Osteocyte (in vitro differentiated cells): ENCODE measurements at regions not wholly inside any gene's neighbourhood (a gene's known extent, or its start where the extent isn't known, plus 50 kb on each side); places are given as distances from the start of the nearest gene placed in this dataset.
A peak's percentile ranks its signal among the peaks of the same experiment; 100 is the strongest.

ENCODE experiments used
- DNase-seq: peaks from one replicate; pipeline ENCODE4 v3.0.0; 2021; ENCODE audit warnings: mixed read lengths; ENCODE audit not compliant: unreplicated experiment; ENCODE audit errors: extremely low spot score
- H3K27ac Mint-ChIP-seq: one replicate; pipeline ENCODE4 v1.8.0; 2021; ENCODE audit warnings: mild to moderate bottlenecking, mixed read lengths; ENCODE audit not compliant: unreplicated experiment
- H3K27me3 Mint-ChIP-seq: one replicate; pipeline ENCODE4 v1.8.0; 2021; ENCODE audit warnings: mixed read lengths; ENCODE audit not compliant: unreplicated experiment
- H3K36me3 Mint-ChIP-seq: one replicate; pipeline ENCODE4 v1.8.0; 2021; ENCODE audit warnings: mixed read lengths; ENCODE audit not compliant: unreplicated experiment
- H3K4me1 Mint-ChIP-seq: one replicate; pipeline ENCODE4 v1.8.0; 2021; ENCODE audit warnings: mixed read lengths; ENCODE audit not compliant: unreplicated experiment
- H3K4me3 Mint-ChIP-seq: one replicate; pipeline ENCODE4 v1.8.0; 2021; ENCODE audit warnings: mild to moderate bottlenecking, moderate library complexity, mixed read lengths; ENCODE audit not compliant: unreplicated experiment
- H3K9me3 Mint-ChIP-seq: one replicate; pipeline ENCODE4 v1.8.0; 2021; ENCODE audit warnings: mixed read lengths; ENCODE audit not compliant: unreplicated experiment
- TF ChIP-seq, protein P1 (sequence below): fragments of 200-600 bp; sonication (generic); IDR thresholded peaks from 2 replicates; pipeline ENCODE4 v1.5.0; 2021; ENCODE audit warnings: antibody characterized with exemption, mild to moderate bottlenecking, moderate library complexity

DNA sequence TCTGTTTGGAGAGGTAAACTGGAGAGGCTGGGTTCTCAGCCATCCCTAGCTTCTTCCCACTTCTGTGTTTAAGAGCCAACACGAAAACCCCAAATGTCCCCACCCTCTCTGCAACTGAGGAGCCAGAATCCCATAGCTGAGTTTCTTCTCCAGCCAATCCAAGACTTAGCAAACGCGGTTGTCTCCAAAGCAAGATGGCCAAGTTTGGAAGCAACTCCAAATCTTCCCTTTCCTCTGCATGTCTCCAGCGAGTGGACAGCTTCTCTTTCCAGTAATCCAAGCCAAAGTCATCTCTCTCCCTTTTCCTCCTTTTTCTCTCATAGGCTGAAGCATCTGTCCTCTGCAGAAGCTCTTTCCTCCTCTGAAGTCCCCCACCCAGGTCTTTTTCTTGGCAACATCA lies 539.2 kb downstream of the MIAT start:
- H3K27me3 Mint-ChIP-seq: no peaks in the 10 kb centered on the region
- peaks cover 32% of the 10 kb centered on the region for H3K4me1 Mint-ChIP-seq
- no peak overlapping the region for H3K4me3 Mint-ChIP-seq
- no peaks in the 10 kb centered on the region for H3K36me3 Mint-ChIP-seq
- TF ChIP-seq, protein P1, sequence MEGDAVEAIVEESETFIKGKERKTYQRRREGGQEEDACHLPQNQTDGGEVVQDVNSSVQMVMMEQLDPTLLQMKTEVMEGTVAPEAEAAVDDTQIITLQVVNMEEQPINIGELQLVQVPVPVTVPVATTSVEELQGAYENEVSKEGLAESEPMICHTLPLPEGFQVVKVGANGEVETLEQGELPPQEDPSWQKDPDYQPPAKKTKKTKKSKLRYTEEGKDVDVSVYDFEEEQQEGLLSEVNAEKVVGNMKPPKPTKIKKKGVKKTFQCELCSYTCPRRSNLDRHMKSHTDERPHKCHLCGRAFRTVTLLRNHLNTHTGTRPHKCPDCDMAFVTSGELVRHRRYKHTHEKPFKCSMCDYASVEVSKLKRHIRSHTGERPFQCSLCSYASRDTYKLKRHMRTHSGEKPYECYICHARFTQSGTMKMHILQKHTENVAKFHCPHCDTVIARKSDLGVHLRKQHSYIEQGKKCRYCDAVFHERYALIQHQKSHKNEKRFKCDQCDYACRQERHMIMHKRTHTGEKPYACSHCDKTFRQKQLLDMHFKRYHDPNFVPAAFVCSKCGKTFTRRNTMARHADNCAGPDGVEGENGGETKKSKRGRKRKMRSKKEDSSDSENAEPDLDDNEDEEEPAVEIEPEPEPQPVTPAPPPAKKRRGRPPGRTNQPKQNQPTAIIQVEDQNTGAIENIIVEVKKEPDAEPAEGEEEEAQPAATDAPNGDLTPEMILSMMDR: no peak
- H3K9me3 Mint-ChIP-seq: peaks cover 6% of the 10 kb centered on the region
- peak overlapping the region; percentile 32 for H3K27ac Mint-ChIP-seq
- no peak for DNase-seq

DNA sequence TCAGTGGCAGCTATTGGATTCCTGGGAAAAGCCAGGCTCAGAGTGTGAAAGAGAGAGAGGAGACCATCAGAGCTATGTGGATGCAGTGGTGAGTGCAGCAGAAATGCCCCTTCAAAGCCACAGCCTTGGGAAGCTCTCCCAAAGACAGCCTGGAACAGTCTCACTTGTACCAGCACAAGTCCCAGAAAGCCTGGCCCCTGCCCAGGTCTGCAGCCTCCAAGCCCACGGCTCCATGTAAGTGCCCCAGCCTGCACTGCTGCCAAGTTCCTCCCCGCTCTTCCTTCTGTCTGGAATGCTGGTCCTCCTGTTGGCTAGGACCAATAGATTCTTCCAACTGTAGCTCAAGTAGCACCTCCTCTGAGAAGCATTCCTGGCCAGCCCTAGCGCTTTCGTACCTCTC lies 539.7 kb downstream of the MIAT start:
- DNase-seq: no peak
- H3K9me3 Mint-ChIP-seq: peaks cover 6% of the 10 kb centered on the region
- TF ChIP-seq, protein P1: no peak
- H3K27me3 Mint-ChIP-seq: no peaks in the 10 kb centered on the region
- H3K4me3 Mint-ChIP-seq: no peak overlapping the region
- H3K36me3 Mint-ChIP-seq: no peaks in the 10 kb centered on the region
- H3K27ac Mint-ChIP-seq: peak overlapping the region; percentile 32
- H3K4me1 Mint-ChIP-seq: peaks cover 34% of the 10 kb centered on the region

GRCh38 chr22:27197618-27198017 lies 540.2 kb downstream of the MIAT start:
- TF ChIP-seq, protein P1: no peak
- Mint-ChIP-seq H3K4me1 (peaks cover 34% of the 10 kb centered on the region), H3K4me3 (no peak overlapping the region), H3K27ac (no peak overlapping the region), H3K36me3 (no peaks in the 10 kb centered on the region), H3K27me3 (no peaks in the 10 kb centered on the region), H3K9me3 (peaks cover 6% of the 10 kb centered on the region)
- DNase-seq: no peak

- Mint-ChIP-seq H3K4me1 (peaks cover 44% of the 10 kb centered on the region), H3K27ac (no peak overlapping the region), H3K36me3 (no peaks in the 10 kb centered on the region), H3K9me3 (peaks cover 6% of the 10 kb centered on the region), H3K4me3 (no peak overlapping the region), H3K27me3 (no peaks in the 10 kb centered on the region)
- DNase-seq: no peak
- TF ChIP-seq, protein P1: no peak
Observed at GRCh38 chr22:27198518-27199035, 541.2 kb downstream of the MIAT start.

DNA sequence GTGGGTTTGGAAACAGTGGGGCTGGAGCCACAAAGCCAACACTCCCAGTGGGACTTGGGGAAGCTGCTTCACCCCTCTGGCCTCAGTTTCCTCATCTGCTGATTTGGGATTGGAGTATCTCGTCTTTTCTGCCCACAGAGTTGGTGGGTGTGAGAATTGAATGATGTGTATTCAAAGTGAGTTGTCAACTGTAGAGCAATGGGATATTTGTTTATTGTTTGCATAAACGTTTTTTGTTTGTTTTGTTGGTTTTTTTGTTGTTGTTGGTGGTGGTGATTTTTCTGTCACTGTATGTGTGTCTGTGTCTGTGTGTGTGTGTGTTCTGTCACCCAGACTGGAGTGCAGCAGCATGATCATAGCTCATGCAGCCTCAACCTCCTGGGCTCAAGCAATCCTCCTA lies 542.0 kb downstream of the MIAT start:
- DNase-seq: no peak
- Mint-ChIP-seq H3K9me3 (peaks cover 6% of the 10 kb centered on the region), H3K4me1 (peaks cover 44% of the 10 kb centered on the region), H3K27me3 (no peaks in the 10 kb centered on the region), H3K27ac (no peak overlapping the region), H3K36me3 (no peaks in the 10 kb centered on the region), H3K4me3 (no peak overlapping the region)
- TF ChIP-seq, protein P1: no peak
